ENCODE measurements at regions not wholly inside any gene's neighbourhood (a gene's known extent, or its start where the extent isn't known, plus 50 kb on each side); places are given as distances from the start of the nearest gene placed in this dataset.

DNA sequence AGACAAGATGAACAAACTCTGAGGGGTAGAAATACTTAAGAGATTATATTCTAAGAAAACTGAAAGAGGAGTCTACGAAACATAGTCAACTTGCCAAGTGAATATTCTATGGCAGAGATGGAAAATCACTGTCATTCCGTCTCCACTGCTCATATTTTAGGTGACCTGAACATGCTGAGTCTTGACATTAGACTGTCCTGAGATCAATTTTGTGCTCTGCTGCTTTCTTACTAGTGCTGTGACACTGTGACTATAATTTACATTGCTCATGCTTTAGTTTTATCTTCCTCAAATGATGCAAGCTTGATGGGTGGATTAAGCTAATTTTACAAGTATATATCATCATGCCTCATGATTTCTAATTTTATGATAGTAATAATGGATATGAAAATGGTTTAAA is 228.2 kb upstream of the LRFN5 start:
- Histone ChIP-seq H3K27ac (no peak overlapping the region), H3K9me3 (no peaks in the 10 kb centered on the region), H3K27me3 (no peaks in the 10 kb centered on the region), H3K4me1 (no peaks in the 10 kb centered on the region), H3K36me3 (no peaks in the 10 kb centered on the region), H3K4me3 (replicated peaks in 1 of 3) (no peak overlapping the region)
- DNase-seq, result no peak
- 84 to 86% methylated on average over 2 of the region's 2 CpGs for WGBS, 2 donors
- TF ChIP-seq, protein P1, sequence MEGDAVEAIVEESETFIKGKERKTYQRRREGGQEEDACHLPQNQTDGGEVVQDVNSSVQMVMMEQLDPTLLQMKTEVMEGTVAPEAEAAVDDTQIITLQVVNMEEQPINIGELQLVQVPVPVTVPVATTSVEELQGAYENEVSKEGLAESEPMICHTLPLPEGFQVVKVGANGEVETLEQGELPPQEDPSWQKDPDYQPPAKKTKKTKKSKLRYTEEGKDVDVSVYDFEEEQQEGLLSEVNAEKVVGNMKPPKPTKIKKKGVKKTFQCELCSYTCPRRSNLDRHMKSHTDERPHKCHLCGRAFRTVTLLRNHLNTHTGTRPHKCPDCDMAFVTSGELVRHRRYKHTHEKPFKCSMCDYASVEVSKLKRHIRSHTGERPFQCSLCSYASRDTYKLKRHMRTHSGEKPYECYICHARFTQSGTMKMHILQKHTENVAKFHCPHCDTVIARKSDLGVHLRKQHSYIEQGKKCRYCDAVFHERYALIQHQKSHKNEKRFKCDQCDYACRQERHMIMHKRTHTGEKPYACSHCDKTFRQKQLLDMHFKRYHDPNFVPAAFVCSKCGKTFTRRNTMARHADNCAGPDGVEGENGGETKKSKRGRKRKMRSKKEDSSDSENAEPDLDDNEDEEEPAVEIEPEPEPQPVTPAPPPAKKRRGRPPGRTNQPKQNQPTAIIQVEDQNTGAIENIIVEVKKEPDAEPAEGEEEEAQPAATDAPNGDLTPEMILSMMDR (IDR thresholded peaks at IDR 0.05), result no peak
- TF ChIP-seq POLR2A (IDR thresholded peaks at IDR 0.05), result no peak
- intact Hi-C loops (cut with DNase I), result no loop called here

- TF ChIP-seq, protein P1 (IDR thresholded peaks at IDR 0.05), result no peak
- no peak for TF ChIP-seq POLR2A (IDR thresholded peaks at IDR 0.05)
- intact Hi-C loops (cut with DNase I), result no loop called here
- no peak overlapping the region for H3K4me3 ChIP-seq (replicated peaks in 1 of 3)
- no peak overlapping the region for H3K27ac ChIP-seq
- H3K27me3 ChIP-seq, result no peaks in the 10 kb centered on the region
- no peaks in the 10 kb centered on the region for H3K9me3 ChIP-seq
- no peaks in the 10 kb centered on the region for H3K4me1 ChIP-seq
- WGBS, 2 donors, result 84 to 91% methylated on average over 2 of the region's 2 CpGs
- no peaks in the 10 kb centered on the region for H3K36me3 ChIP-seq
- no peak for DNase-seq
These were observed 228.7 kb upstream of the LRFN5 start for GRCh38 chr14:41377932-41378331.

- DNase-seq, result no peak
- H3K27ac ChIP-seq, result no peak overlapping the region
- H3K9me3 ChIP-seq, result no peaks in the 10 kb centered on the region
- 88% methylated on average over 4 of the region's 4 CpGs for WGBS, 2 donors
- no peaks in the 10 kb centered on the region for H3K4me1 ChIP-seq
- no peak overlapping the region for H3K4me3 ChIP-seq (replicated peaks in 1 of 3)
- no peaks in the 10 kb centered on the region for H3K36me3 ChIP-seq
- intact Hi-C loops (cut with DNase I), result no loop called here
- no peak for TF ChIP-seq POLR2A (IDR thresholded peaks at IDR 0.05)
- TF ChIP-seq, protein P1 (IDR thresholded peaks at IDR 0.05), result no peak
- H3K27me3 ChIP-seq, result no peaks in the 10 kb centered on the region
These were observed 232.6 kb upstream of the LRFN5 start for GRCh38 chr14:41374092-41374491.

DNA sequence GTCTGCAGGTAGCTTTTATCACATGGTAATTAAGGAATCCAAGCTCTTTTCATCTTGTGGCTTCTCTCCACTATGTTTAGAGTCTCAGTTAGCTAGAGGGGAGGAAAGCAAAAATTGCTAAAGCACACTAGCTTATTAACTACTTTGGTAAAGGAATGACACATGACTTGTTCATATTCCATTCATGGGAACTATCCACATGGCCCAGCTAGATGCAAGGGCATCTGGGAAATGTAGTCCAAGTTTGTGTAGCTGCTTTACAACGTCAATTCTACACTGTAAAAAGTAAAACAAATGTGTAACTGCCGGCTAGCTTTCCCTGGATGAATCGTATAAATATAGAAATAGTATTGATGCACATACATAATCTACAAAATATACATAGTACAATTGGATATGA is 244.5 kb upstream of the LRFN5 start:
- H3K27me3 ChIP-seq, result no peaks in the 10 kb centered on the region
- H3K4me3 ChIP-seq (replicated peaks in 1 of 3), result no peak overlapping the region
- WGBS, 2 donors, result 60 to 65% methylated on average over 3 of the region's 3 CpGs
- no peak overlapping the region for H3K27ac ChIP-seq
- no peak for DNase-seq
- intact Hi-C loops (cut with DNase I), result no loop called here
- no peaks in the 10 kb centered on the region for H3K9me3 ChIP-seq
- TF ChIP-seq, protein P1 (IDR thresholded peaks at IDR 0.05), result no peak
- TF ChIP-seq POLR2A (IDR thresholded peaks at IDR 0.05), result no peak
- H3K4me1 ChIP-seq, result no peaks in the 10 kb centered on the region
- no peaks in the 10 kb centered on the region for H3K36me3 ChIP-seq

DNA sequence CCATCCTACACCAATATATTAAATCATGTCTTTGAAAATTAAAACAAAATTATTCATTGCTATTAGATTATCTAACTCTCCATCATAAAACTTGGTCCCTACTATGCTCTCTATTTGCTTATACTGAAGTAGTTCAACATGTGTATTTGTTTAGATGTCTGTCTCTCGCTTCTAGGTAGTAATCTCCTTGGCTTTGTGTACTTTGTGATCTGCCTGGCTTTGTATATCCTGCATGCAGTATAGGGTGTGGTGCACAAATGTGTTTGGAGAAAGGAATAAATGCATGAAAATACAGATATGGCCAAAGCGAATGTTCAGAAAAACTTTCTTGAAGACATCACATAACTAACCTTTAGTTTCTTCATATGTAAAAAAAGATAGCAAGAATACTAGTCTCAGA is 246.6 kb upstream of the LRFN5 start:
- Histone ChIP-seq H3K27ac (no peak overlapping the region), H3K4me3 (replicated peaks in 1 of 3) (no peak overlapping the region), H3K9me3 (no peaks in the 10 kb centered on the region), H3K4me1 (no peaks in the 10 kb centered on the region), H3K36me3 (no peaks in the 10 kb centered on the region), H3K27me3 (no peaks in the 10 kb centered on the region)
- intact Hi-C loops (cut with DNase I), result no loop called here
- TF ChIP-seq POLR2A (IDR thresholded peaks at IDR 0.05), result no peak
- TF ChIP-seq, protein P1 (IDR thresholded peaks at IDR 0.05), result no peak
- WGBS, 2 donors, result 76 to 77% methylated on average over 2 of the region's 2 CpGs
- no peak for DNase-seq
